ENCODE measurements at regions not wholly inside any gene's neighbourhood (a gene's known extent, or its start where the extent isn't known, plus 50 kb on each side); places are given as distances from the start of the nearest gene placed in this dataset.
"Not testable (repeated sequence)": the region's sequence is repeated elsewhere in the genome, so short reads cannot be mapped to it uniquely, and the experiment has no call there.

GRCh38 chr12:88896958-88897357 is 316.7 kb upstream of the KITLG start:
- Mint-ChIP-seq H3K36me3 (ENCODE audit: low read depth) (no peaks in the 10 kb centered on the region), H3K4me3 (no peak overlapping the region), H3K4me1 (peaks cover 6% of the 10 kb centered on the region), H3K27ac (no peak overlapping the region), H3K9me3 (no peaks in the 10 kb centered on the region), H3K27me3 (ENCODE audit: low read depth) (no peaks in the 10 kb centered on the region)
- TF ChIP-seq CTCF (IDR thresholded peaks at IDR 0.05; ENCODE audit: unreplicated experiment in 3 of 3), result no peak

- peaks cover 6% of the 10 kb centered on the region for H3K4me1 Mint-ChIP-seq
- H3K36me3 Mint-ChIP-seq (ENCODE audit: low read depth), result no peaks in the 10 kb centered on the region
- no peak overlapping the region for H3K4me3 Mint-ChIP-seq
- no peaks in the 10 kb centered on the region for H3K27me3 Mint-ChIP-seq (ENCODE audit: low read depth)
- H3K27ac Mint-ChIP-seq, result no peak overlapping the region
- no peak for TF ChIP-seq CTCF (IDR thresholded peaks at IDR 0.05; ENCODE audit: unreplicated experiment in 3 of 3)
- H3K9me3 Mint-ChIP-seq, result no peaks in the 10 kb centered on the region
These were observed 315.4 kb upstream of the KITLG start for GRCh38 chr12:88895634-88896033.

GRCh38 chr12:88893801-88894200 is 313.5 kb upstream of the KITLG start:
- Mint-ChIP-seq H3K4me1 (peaks cover 6% of the 10 kb centered on the region), H3K9me3 (no peaks in the 10 kb centered on the region), H3K27ac (no peak overlapping the region), H3K4me3 (no peak overlapping the region), H3K36me3 (ENCODE audit: low read depth) (no peaks in the 10 kb centered on the region), H3K27me3 (ENCODE audit: low read depth) (no peaks in the 10 kb centered on the region)
- no peak for TF ChIP-seq CTCF (IDR thresholded peaks at IDR 0.05; ENCODE audit: unreplicated experiment in 3 of 3)

- not testable (repeated sequence) for H3K4me3 Mint-ChIP-seq; H3K27ac Mint-ChIP-seq; H3K36me3 Mint-ChIP-seq (ENCODE audit: low read depth); H3K27me3 Mint-ChIP-seq (ENCODE audit: low read depth); H3K4me1 Mint-ChIP-seq; H3K9me3 Mint-ChIP-seq
These were observed 311.2 kb upstream of the KITLG start for GRCh38 chr12:88891434-88891833.

- no peak for TF ChIP-seq CTCF (IDR thresholded peaks at IDR 0.05; ENCODE audit: unreplicated experiment in 3 of 3)
- H3K4me1 Mint-ChIP-seq, result peaks cover 6% of the 10 kb centered on the region
- H3K27ac Mint-ChIP-seq, result peak overlapping the region in 2 of 3 experiments; percentile 58 to 86
- no peaks in the 10 kb centered on the region for H3K9me3 Mint-ChIP-seq
- no peaks in the 10 kb centered on the region for H3K27me3 Mint-ChIP-seq (ENCODE audit: low read depth)
- no peak overlapping the region for H3K4me3 Mint-ChIP-seq
- no peaks in the 10 kb centered on the region for H3K36me3 Mint-ChIP-seq (ENCODE audit: low read depth)
These were observed 309.2 kb upstream of the KITLG start for GRCh38 chr12:88889326-88890110.

GRCh38 chr12:88884600-88884999 is 304.3 kb upstream of the KITLG start:
- Mint-ChIP-seq H3K9me3 (no peaks in the 10 kb centered on the region), H3K27ac (no peak overlapping the region), H3K4me3 (no peak overlapping the region), H3K27me3 (ENCODE audit: low read depth) (no peaks in the 10 kb centered on the region), H3K4me1 (no peaks in the 10 kb centered on the region), H3K36me3 (ENCODE audit: low read depth) (no peaks in the 10 kb centered on the region)
- TF ChIP-seq CTCF (IDR thresholded peaks at IDR 0.05; ENCODE audit: unreplicated experiment in 3 of 3), result no peak
